Skin epidermis (tissue), 12 donors: ENCODE measurements at regions not wholly inside any gene's neighbourhood (a gene's known extent, or its start where the extent isn't known, plus 50 kb on each side); places are given as distances from the start of the nearest gene placed in this dataset.
"Not testable (repeated sequence)": the region's sequence is repeated elsewhere in the genome, so short reads cannot be mapped to it uniquely, and the experiment has no call there.

Experiments
- H3K27ac ChIP-seq, 21 experiments: fragments of 200-600 bp; sonication (generic) in 11 of 21; one replicate each; pipeline ENCODE4 v1.5.0; 2020; ENCODE audit warnings: mild to moderate bottlenecking in 3 of 21, inconsistent platforms in 2 of 21, moderate library complexity in 2 of 21
- H3K4me3 ChIP-seq, 7 experiments: fragments of 200-600 bp; sonication (generic) in 2 of 7; one replicate each; pipeline ENCODE4 v1.5.0; 2020; ENCODE audit warnings: inconsistent platforms in 2 of 7, mild to moderate bottlenecking in 2 of 7, moderate library complexity in 1 of 7

DNA sequence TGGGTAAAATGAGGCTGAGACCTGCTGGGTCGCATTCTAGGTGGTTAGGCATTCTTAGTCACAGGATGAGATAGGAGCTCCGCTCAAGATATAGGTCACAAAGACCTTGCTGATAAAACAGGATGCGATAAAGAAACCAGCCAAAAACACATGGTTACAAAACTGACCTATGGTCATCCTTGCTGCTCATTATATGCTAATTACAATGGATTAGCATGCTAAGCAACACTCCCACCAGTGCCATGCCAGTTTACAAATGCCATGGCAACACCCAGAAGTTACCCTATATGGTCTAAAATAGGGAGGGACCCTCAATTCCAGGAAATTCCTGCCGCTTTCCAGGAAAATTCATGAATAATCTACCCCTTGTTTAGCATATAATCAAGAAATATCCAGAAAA, 132.4 kb downstream of the BRMS1L start:
- Histone ChIP-seq H3K4me3 (no peak overlapping the region), H3K27ac (no peak overlapping the region)

DNA sequence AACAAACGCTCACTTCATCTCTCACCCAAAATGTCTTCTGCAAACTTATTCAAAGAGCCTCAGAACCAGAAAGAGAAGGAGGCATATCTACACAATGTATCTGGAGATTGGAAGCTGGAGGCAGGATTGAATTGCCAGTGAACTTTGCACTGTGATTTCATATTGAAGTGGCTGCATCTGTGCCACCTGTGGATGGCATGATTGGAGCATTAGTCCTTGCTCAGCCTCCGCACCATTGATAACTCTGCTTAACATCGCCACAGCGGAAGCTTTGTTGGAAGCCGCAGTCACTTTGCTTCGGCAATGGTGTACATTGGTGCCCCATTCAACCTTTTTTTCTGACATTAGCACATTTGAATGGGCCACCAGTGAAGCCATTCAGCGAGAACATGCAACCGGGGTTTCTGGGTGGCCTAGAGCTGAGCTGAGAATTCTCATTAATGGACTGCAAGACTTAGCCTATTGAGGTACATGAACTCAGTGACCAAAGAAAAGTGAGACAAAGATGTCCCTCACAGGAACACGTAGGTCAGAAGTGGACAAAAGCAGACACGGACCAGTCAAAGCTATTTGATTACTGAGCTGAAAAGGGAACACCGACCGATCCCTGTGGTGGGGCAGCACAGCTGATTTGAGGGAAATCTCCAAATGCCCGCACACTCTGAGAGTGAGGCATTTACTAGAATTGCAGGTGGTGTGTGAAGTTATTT, 130.4 kb downstream of the BRMS1L start:
- H3K27ac ChIP-seq, result no peak overlapping the region
- H3K4me3 ChIP-seq, result no peak overlapping the region

DNA sequence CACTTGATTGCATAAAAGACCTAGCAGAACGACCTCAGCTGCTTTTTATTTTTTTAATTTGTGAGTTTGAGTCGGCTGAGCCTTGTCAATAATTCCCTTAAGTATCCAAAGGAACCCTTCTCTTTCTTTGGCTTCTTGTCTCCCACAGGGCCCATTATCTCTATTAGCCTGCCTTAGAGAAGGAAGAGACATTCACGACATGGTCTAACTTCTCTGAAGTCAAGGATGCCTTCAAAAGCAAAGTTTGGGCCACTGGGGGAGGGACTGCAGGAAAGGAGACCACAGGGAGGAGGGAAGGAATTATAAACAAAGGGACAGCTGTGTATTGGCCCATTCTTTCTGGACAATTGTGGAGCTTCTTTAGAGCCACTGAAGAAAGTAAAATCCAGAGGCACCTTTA, 126.4 kb downstream of the BRMS1L start:
- H3K4me3 ChIP-seq, result no peak overlapping the region
- H3K27ac ChIP-seq, result no peak overlapping the region

DNA sequence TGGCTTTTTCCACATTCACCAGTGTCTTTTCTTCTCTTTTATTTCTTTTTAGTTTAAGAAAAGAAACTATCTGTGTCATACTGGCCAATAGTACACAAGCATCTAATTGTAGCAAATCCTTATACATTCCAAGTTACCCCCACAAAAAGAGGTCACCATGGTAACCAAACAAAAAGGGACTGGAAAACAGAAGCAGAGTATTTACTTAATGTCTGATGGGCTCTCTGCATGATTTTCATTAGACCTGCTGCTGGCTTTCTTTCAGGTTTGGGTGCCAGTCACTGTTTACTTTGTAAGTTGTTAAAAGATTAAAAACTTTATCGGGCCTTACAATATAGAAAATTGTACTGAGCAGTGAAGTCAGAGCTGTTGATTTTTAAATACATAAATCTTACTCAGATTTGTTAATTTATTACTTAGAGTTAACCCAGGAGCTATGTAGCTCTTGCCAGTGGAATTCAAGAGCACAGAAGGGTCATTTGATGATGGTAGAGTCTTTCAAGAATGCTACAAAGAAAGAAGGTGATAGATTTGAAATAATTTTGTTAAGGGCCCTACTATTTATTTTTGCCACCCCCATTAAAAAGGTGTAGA, 123.9 kb downstream of the BRMS1L start:
- Histone ChIP-seq H3K4me3 (no peak overlapping the region), H3K27ac (no peak overlapping the region)

DNA sequence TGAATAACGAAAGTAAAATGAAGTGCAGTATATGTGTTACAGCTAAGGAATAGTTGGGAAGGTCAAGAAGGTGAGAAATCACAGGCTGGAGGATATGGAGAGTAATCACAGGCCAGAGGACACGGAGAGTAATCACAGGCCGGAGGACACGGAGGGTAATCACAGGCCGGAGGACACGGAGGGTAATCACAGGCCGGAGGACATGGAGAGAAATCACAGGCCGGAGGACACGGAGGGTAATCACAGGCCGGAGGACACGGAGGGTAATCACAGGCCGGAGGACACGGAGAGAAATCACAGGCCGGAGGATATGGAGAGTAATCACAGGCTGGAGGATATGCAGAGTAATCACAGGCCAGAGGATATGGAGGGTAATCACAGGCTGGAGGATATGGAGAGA, 121.8 kb downstream of the BRMS1L start:
- not testable (repeated sequence) for H3K27ac ChIP-seq, H3K4me3 ChIP-seq

DNA sequence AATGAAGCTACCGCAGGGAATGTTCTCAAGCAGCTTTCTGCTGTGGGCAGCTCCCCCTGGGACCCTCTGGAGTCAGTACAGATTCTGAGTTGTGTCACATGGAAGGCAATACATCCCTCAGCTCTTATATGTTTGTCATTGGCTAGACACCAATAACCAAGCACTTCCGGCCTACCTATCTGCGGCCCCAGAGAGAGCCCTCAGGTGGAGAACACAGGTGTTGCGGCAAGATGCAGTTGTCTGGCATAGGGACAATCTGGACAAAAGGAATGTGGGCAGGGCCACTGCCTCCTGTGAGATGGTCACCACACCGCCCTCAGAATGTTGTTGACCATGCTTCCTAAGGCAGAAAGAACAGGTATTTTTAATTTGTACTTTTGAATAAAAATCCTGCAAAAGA, 118.7 kb downstream of the BRMS1L start:
- H3K27ac ChIP-seq, result no peak overlapping the region
- no peak overlapping the region for H3K4me3 ChIP-seq

DNA sequence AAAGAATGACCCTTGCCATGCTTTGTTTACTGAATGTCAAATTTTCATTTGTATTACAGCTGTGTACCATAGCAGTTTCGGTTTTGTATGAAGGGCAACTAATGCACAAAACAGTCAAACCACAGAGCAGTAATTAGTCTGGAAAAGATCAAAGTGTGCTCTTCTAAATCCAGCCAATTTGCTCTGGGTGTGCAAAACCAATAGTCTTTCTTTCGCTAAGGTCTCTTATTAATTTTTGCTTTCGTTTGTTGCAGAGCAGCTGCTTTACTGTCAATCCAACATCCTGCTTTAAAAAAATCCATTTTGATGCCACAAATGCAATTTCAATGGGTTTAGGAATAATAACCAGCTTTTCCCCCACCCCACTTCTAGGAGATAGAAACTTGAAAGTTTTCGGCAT, 114.2 kb downstream of the BRMS1L start:
- Histone ChIP-seq H3K27ac (peak overlapping the region in 2 of 21 experiments; percentile 30 to 56), H3K4me3 (no peak overlapping the region)

DNA sequence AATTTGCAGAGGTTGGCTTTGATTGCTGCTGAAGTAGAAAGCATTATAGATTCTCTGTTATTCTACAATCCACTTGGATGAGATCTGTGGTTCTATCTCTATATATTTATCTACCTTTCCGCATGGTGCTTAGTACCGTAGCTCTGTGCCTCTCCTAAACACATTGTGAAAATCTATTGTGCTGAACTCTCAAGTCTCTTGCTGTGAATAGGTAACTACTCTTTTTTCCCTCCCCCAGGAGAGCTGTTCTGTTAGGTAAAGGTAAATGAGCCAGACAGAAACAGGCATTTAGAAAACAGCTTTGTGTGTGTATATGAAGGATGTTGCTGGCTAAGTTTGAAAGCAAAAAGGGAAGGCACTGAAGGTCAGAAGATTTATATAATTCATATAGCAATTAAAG, 112.6 kb downstream of the BRMS1L start:
- H3K27ac ChIP-seq, result no peak overlapping the region
- H3K4me3 ChIP-seq, result no peak overlapping the region

DNA sequence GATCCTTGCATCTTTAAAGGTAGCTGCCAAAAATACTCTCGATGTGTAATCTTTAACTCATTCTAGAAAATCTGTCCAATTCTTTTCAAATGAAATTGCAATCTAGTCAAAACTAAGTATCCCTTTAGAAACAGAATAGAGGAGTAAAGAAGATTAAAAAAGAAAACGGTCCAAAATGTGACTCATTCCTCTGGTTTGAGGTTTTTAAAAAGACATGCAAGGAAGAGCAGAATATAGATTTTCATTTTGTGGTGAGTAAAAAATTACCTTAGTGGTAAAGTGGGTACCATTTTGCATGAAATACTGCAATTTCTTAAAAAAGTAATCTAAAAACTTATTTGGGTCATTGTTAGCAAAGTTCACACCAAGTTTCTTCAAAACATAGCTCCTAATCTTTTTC, 108.4 kb downstream of the BRMS1L start:
- Histone ChIP-seq H3K27ac (no peak overlapping the region), H3K4me3 (no peak overlapping the region)

DNA sequence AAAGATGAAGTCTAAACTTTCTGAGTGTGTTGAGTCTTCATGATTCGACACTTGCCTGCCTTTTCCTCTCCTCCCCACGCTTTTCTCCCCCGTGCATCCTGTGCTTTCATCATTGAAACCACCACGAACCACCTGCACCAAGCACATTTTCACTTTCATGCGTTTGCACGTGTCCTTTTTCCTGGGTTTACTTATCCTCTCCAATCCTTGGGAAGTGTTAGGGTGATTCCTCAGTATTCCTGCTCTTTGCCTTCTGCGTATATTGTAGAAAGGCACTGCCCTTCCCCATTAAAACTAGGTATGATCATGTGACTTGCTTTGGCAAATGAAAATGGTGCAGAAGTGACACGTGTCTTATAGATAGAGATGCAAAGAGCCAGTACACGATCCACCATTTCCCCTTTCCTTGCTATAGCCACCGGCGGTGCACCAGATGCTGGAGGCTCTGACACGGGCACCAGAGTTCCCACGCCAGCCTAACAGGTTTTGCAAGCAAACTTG, 106.6 kb downstream of the BRMS1L start:
- peak overlapping the region in 1 of 21 experiments; percentile 27 for H3K27ac ChIP-seq
- H3K4me3 ChIP-seq, result peak overlapping the region in 1 of 7 experiments; percentile 19

DNA sequence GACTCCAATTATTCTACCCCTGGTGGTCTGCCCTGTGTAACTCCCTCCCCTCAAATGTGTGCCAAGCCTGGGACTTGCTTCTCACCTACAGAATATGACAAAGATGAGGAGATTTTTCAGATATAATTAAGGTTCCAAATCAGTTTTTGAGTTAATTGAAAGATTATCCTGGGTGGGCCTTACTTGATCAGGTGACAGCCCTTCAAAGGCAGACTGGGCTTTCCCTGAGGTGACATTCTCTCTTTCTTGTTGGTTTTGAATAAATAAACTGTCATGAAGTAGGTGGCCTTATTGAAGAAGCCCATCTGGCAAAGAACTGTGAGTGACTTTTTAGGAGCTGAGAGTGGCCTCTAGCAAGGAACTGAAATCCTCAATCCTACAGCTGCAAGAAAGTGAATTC, 106.0 kb downstream of the BRMS1L start:
- Histone ChIP-seq H3K27ac (peak overlapping the region in 1 of 21 experiments; percentile 27), H3K4me3 (no peak overlapping the region)

DNA sequence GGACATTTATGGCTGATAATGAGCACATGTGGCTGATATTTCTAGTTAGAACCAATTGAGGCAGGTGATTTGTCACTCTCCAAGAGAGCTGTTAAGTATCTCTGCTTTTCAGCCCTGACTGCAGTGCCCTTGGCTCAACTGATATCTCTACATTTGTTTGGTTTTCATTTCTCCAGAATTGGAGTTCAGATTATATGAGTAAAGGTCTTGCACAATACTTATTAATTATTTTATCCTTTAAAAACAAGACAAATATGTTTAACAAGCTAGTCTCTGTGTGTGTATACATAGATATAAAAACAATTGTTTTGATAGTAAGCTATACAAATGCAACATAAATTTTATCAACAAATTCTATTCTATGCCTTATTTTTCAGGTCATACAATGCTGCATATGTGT, 105.2 kb downstream of the BRMS1L start:
- Histone ChIP-seq H3K4me3 (no peak overlapping the region), H3K27ac (no peak overlapping the region)

DNA sequence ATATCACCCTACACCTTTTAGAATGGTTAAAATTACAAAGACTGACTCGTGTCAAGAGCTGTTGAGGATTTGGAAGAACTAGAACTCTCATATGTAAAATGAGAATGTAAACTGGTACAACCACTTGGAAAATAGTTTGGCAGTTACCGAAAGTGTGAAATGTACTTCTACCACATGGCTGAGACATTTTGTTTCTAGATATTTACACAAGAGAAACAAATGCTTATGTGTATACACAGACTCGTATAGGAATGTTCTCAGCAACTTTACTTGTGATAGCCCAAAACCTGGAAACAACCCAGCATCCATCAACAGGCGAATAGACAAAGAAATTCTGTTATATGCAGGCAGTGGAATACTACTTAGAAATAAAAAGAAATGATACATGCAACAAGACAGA, 103.0 kb downstream of the BRMS1L start:
- Histone ChIP-seq H3K27ac (no peak overlapping the region), H3K4me3 (no peak overlapping the region)

DNA sequence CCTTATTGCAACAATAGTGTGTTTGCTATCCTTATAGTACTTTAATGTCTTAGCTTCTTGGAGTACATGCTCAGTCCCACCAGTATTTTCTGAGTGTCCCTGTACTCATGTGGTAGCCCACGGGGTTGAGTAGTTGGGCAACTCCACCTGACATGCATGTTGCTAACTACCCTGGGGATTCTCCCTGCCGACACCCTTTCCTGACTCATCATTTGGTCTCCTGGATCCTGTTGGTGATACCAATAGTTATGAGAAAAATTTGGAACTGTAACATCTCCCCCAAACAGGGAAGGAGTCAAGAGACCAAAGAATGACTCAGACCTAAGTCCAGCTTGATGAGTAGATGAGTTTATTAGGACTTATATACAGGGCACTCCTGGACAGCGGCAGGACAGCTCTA, 101.6 kb downstream of the BRMS1L start:
- Histone ChIP-seq H3K27ac (no peak overlapping the region), H3K4me3 (no peak overlapping the region)

DNA sequence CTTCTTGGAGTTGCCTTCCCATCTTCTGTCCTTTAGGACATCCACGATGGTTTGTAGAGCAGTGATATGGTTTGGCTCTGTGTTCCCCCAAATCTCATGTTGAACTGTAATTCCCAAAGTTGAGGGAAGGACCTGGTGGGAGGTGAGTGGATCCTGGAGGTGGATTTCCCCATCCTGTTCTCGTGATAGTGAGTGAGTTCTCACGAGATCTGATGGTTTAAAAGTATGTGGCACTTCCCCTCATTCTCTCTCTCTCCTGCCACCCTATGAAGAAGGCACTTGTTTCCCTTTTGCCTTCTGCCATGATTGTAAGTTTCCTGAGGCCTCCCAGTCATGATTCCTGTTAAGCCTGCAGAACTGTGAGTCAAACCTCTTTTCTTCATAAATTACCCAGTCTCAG, 99.2 kb downstream of the BRMS1L start:
- Histone ChIP-seq H3K27ac (no peak overlapping the region), H3K4me3 (no peak overlapping the region)

DNA sequence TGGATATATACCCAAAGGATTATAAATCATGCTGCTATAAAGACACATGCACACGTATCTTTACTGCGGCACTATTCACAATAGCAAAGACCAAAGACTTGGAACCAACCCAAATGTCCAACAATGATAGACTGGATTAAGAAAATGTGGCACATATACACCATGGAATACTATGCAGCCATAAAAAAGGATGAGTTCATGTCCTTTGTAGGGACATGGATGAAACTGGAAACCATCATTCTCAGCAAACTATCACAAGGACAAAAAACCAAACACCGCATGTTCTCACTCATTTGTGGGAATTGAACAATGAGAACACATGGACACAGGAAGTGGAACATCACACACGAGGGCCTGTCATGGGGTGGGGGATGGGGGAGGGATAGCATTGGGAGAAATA, 96.5 kb downstream of the BRMS1L start:
- H3K4me3 ChIP-seq, H3K27ac ChIP-seq: not testable (repeated sequence)

DNA sequence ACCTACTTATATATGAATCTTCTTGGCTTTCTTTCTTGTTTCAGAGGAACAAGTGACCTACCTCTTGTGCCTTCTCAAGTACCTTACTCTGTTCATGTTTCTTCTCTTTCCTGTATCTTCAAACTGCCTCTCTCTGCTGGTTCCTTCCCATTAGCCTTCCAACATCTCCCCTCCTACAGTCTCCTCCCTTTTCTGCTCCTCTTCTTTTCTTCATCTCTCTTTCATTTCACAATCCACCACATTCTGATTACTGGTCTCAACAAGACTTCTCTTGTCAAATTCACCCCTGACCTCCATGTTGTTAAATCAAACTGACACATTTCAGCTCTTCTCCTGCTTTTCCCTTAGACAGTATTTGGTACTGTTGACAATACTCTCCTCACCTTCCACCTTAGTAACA, 95.6 kb downstream of the BRMS1L start:
- Histone ChIP-seq H3K4me3 (no peak overlapping the region), H3K27ac (no peak overlapping the region)
